H9 (cell line): ENCODE measurements at regions not wholly inside any gene's neighbourhood (a gene's known extent, or its start where the extent isn't known, plus 50 kb on each side); places are given as distances from the start of the nearest gene placed in this dataset.

ENCODE experiments used
- DNase-seq: peaks from one replicate; pipeline ENCODE4 v3.0.0-alpha.2; 2017
- H2AFZ ChIP-seq: one replicate; pipeline ENCODE4 v1.6.1; 2013; ENCODE audit warnings: mild to moderate bottlenecking, low read length, control low read depth, moderate library complexity
- H2AK5ac ChIP-seq: 2 replicates; pipeline ENCODE4 v1.6.1; 2013; ENCODE audit warnings: low read length, control low read depth, mixed read lengths; ENCODE audit not compliant: insufficient read length
- H2BK120ac ChIP-seq: one replicate; pipeline ENCODE4 v1.6.1; 2013; ENCODE audit warnings: low read depth, mild to moderate bottlenecking, low read length, control low read depth, inconsistent platforms; ENCODE audit not compliant: poor library complexity, severe bottlenecking
- H2BK12ac ChIP-seq: 2 replicates; pipeline ENCODE4 v1.6.1; 2013; ENCODE audit warnings: low read length, control low read depth, mixed read lengths, low read depth; ENCODE audit not compliant: insufficient read length
- H2BK15ac ChIP-seq: 2 replicates; pipeline ENCODE4 v1.6.1; 2013; ENCODE audit warnings: low read depth, low read length, control low read depth
- H2BK20ac ChIP-seq: one replicate; pipeline ENCODE4 v1.6.1; 2013; ENCODE audit warnings: low read depth, mild to moderate bottlenecking, low read length, control low read depth, inconsistent platforms; ENCODE audit not compliant: poor library complexity, severe bottlenecking
- H2BK5ac ChIP-seq: 2 replicates; pipeline ENCODE4 v1.6.1; 2013; ENCODE audit warnings: low read length, control low read depth, mixed read lengths; ENCODE audit not compliant: insufficient read length
- H3K14ac ChIP-seq: 2 replicates; pipeline ENCODE4 v1.6.1; 2013; ENCODE audit warnings: low read length, control low read depth; ENCODE audit not compliant: insufficient read depth
- H3K18ac ChIP-seq: 2 replicates; pipeline ENCODE4 v1.6.1; 2013; ENCODE audit warnings: low read depth, mild to moderate bottlenecking, mixed read lengths, low read length, control low read depth; ENCODE audit not compliant: insufficient read length
- H3K23ac ChIP-seq: 2 replicates; pipeline ENCODE4 v1.6.1; 2013; ENCODE audit warnings: low read length, control low read depth, mixed read lengths, low read depth; ENCODE audit not compliant: insufficient read length
- H3K23me2 ChIP-seq: 2 replicates; pipeline ENCODE4 v1.6.1; 2013; ENCODE audit warnings: low read depth, mild to moderate bottlenecking, mixed read lengths, low read length, control low read depth; ENCODE audit not compliant: insufficient read length, poor library complexity, severe bottlenecking
- H3K27ac ChIP-seq: 2 replicates; pipeline ENCODE4 v1.5.1; 2013; ENCODE audit warnings: low read length, control low read depth, mixed read lengths, low read depth; ENCODE audit not compliant: insufficient read length
- H3K27me3 ChIP-seq: 2 replicates; pipeline ENCODE4 v1.6.1; 2013; ENCODE audit warnings: low read length, control low read depth, inconsistent platforms; ENCODE audit not compliant: insufficient read depth
- H3K4ac ChIP-seq: 2 replicates; pipeline ENCODE4 v1.6.1; 2013; ENCODE audit warnings: low read depth, mild to moderate bottlenecking, control low read depth, inconsistent platforms, low read length, moderate library complexity
- H3K4me1 ChIP-seq: 2 replicates; pipeline ENCODE4 v1.6.1; 2013; ENCODE audit warnings: low read length, control low read depth, inconsistent platforms; ENCODE audit not compliant: insufficient read depth
- H3K4me2 ChIP-seq: 2 replicates; pipeline ENCODE4 v1.6.1; 2013; ENCODE audit warnings: low read length, control low read depth, mixed read lengths; ENCODE audit not compliant: insufficient read length, insufficient read depth
- H3K56ac ChIP-seq: 2 replicates; pipeline ENCODE4 v1.6.1; 2013; ENCODE audit warnings: low read depth, mild to moderate bottlenecking, mixed read lengths, low read length, control low read depth; ENCODE audit not compliant: insufficient read length
- H3K79me1 ChIP-seq: 2 replicates; pipeline ENCODE4 v1.6.1; 2013; ENCODE audit warnings: low read depth, mild to moderate bottlenecking, moderate library complexity, low read length, control low read depth, inconsistent platforms; ENCODE audit not compliant: insufficient read depth, poor library complexity, severe bottlenecking
- H3K79me2 ChIP-seq: 2 replicates; pipeline ENCODE4 v1.6.1; 2013; ENCODE audit warnings: low read length, control low read depth, inconsistent platforms; ENCODE audit not compliant: insufficient read depth
- H3K9ac ChIP-seq: 2 replicates; pipeline ENCODE4 v1.6.1; 2013; ENCODE audit warnings: low read length, control low read depth, mixed read lengths; ENCODE audit not compliant: insufficient read length; ENCODE audit errors: extremely low read depth
- H3K9me3 ChIP-seq: one replicate; pipeline ENCODE4 v1.6.1; 2013; ENCODE audit warnings: low read depth, low read length, inconsistent platforms; ENCODE audit not compliant: control insufficient read depth
- H3T11ph ChIP-seq: one replicate; pipeline ENCODE4 v1.6.1; 2013; ENCODE audit warnings: mild to moderate bottlenecking, low read length, control low read depth, inconsistent platforms
- H4K20me1 ChIP-seq: one replicate; pipeline ENCODE4 v1.6.1; 2013; ENCODE audit not compliant: control insufficient read depth, insufficient read length, insufficient read depth
- H4K5ac ChIP-seq: 2 replicates; pipeline ENCODE4 v1.6.1; 2013; ENCODE audit warnings: low read depth, mild to moderate bottlenecking, mixed read lengths, low read length, control low read depth; ENCODE audit not compliant: insufficient read length
- H4K8ac ChIP-seq: replicated peaks from 2 replicates; pipeline ENCODE4 v1.6.1; 2013; ENCODE audit warnings: low read length, control low read depth, mixed read lengths, low read depth; ENCODE audit not compliant: insufficient read length
- H4K91ac ChIP-seq: 2 replicates; pipeline ENCODE4 v1.6.1; 2013; ENCODE audit warnings: low read depth, mild to moderate bottlenecking, moderate library complexity, mixed read lengths, low read length, control low read depth; ENCODE audit not compliant: insufficient read length
- H3K27ac Mint-ChIP-seq, 3 experiments: 2 replicates in 2 of 3; 3 replicates in 1 of 3; pipeline ENCODE4 v1.8.0; 2020 to 2021; ENCODE audit warnings: mixed read lengths in 3 of 3, mild to moderate bottlenecking in 1 of 3, moderate library complexity in 1 of 3
- H3K27me3 Mint-ChIP-seq: 2 replicates; pipeline ENCODE4 v1.8.0; 2021; ENCODE audit warnings: low read depth, mild to moderate bottlenecking, moderate library complexity, mixed read lengths
- H3K36me3 Mint-ChIP-seq, 3 experiments: 2 replicates in 2 of 3; 3 replicates in 1 of 3; pipeline ENCODE4 v1.8.0; 2020 to 2021; ENCODE audit warnings: low read depth in 3 of 3, mixed read lengths in 3 of 3; ENCODE audit not compliant: insufficient read depth in 1 of 3
- H3K4me1 Mint-ChIP-seq, 2 experiments: 2 replicates each; pipeline ENCODE4 v1.8.0; 2020; ENCODE audit warnings: mixed read lengths in 2 of 2
- H3K4me3 Mint-ChIP-seq, 2 experiments: 2 replicates in 1 of 2; 3 replicates in 1 of 2; pipeline ENCODE4 v1.8.0; 2020 to 2021; ENCODE audit warnings: mild to moderate bottlenecking in 2 of 2, mixed read lengths in 2 of 2, moderate library complexity in 1 of 2
- H3K9me3 Mint-ChIP-seq, 2 experiments: 2 replicates in 1 of 2; 3 replicates in 1 of 2; pipeline ENCODE4 v1.8.0; 2020; ENCODE audit warnings: mild to moderate bottlenecking in 2 of 2, mixed read lengths in 2 of 2, moderate library complexity in 1 of 2
- WGBS: extraction: QIAGEN DNeasy Blood & Tissue Kit; methylation state at CpG from one replicate; pipeline ENCODE4 v1.1.7; 2013; ENCODE audit warnings: missing lambda C conversion rate, low lambda C conversion rate, mixed read lengths; ENCODE audit not compliant: insufficient read length; ENCODE audit errors: extremely low coverage; 5-methylcytosine and 5-hydroxymethylcytosine counted together
- TF ChIP-seq, protein P1 (sequence below): fragments of 200-600 bp; sonication (generic); conservative IDR thresholded peaks from 3 replicates; pipeline ENCODE4 v1.8.0; 2021; ENCODE audit warnings: antibody characterized with exemption, mild to moderate bottlenecking

- H3K27ac Mint-ChIP-seq: no peak overlapping the region
- H3K4me1 ChIP-seq: no peaks in the 10 kb centered on the region
- no peak overlapping the region for H3K23ac ChIP-seq
- no peak overlapping the region for H4K91ac ChIP-seq
- H2BK15ac ChIP-seq: no peak overlapping the region
- H2AK5ac ChIP-seq: no peak overlapping the region
- H3K4me2 ChIP-seq: no peak overlapping the region
- no peaks in the 10 kb centered on the region for H3K27me3 Mint-ChIP-seq
- H4K20me1 ChIP-seq: no peaks in the 10 kb centered on the region
- H3K14ac ChIP-seq: no peak overlapping the region
- TF ChIP-seq, protein P1, sequence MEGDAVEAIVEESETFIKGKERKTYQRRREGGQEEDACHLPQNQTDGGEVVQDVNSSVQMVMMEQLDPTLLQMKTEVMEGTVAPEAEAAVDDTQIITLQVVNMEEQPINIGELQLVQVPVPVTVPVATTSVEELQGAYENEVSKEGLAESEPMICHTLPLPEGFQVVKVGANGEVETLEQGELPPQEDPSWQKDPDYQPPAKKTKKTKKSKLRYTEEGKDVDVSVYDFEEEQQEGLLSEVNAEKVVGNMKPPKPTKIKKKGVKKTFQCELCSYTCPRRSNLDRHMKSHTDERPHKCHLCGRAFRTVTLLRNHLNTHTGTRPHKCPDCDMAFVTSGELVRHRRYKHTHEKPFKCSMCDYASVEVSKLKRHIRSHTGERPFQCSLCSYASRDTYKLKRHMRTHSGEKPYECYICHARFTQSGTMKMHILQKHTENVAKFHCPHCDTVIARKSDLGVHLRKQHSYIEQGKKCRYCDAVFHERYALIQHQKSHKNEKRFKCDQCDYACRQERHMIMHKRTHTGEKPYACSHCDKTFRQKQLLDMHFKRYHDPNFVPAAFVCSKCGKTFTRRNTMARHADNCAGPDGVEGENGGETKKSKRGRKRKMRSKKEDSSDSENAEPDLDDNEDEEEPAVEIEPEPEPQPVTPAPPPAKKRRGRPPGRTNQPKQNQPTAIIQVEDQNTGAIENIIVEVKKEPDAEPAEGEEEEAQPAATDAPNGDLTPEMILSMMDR: no peak
- H3K36me3 Mint-ChIP-seq: no peaks in the 10 kb centered on the region
- H2AFZ ChIP-seq: no peak overlapping the region
- no peak overlapping the region for H2BK12ac ChIP-seq
- no peak overlapping the region for H4K8ac ChIP-seq
- no peak overlapping the region for H3K56ac ChIP-seq
- H3K79me2 ChIP-seq: no peaks in the 10 kb centered on the region
- H3K4me1 Mint-ChIP-seq: peaks cover 0 to 7% of the 10 kb centered on the region in 2 experiments; a peak in 2 of 4 replicates
- WGBS: no CpG with 5 or more reads among the region's 2 CpGs
- no peak overlapping the region for H3K18ac ChIP-seq
- no peaks in the 10 kb centered on the region for H3K9me3 Mint-ChIP-seq
- H3K27ac ChIP-seq: no peak overlapping the region
- no peak overlapping the region for H3K4me3 Mint-ChIP-seq
- H3T11ph ChIP-seq: no peak overlapping the region
- H3K9me3 ChIP-seq: no peaks in the 10 kb centered on the region
- no peak overlapping the region for H2BK5ac ChIP-seq
- H3K79me1 ChIP-seq: no peaks in the 10 kb centered on the region
- H3K9ac ChIP-seq: no peak overlapping the region
- H2BK20ac ChIP-seq: no peak overlapping the region
- no peak for DNase-seq
- no peaks in the 10 kb centered on the region for H3K27me3 ChIP-seq
- no peak overlapping the region for H2BK120ac ChIP-seq
- no peak overlapping the region for H3K4ac ChIP-seq
- no peak overlapping the region for H4K5ac ChIP-seq
- H3K23me2 ChIP-seq: no peaks in the 10 kb centered on the region
These were observed 310.3 kb downstream of the KLF5 start for GRCh38 chr13:73369095-73369494.
